Pancreas (tissue), 10 donors: ENCODE measurements at regions not wholly inside any gene's neighbourhood (a gene's known extent, or its start where the extent isn't known, plus 50 kb on each side); places are given as distances from the start of the nearest gene placed in this dataset.

Source experiments
- ATAC-seq, 4 donors: fragments of 200-7000 bp; cut with Tn5 transposase; one replicate each; pipeline versions ENCODE4 v1.8.0 to v1.9.1; 2020; ENCODE audit warnings: mild to moderate bottlenecking in 4 of 4, moderate library complexity in 4 of 4
- DNase-seq, 6 donors: peaks; one replicate each; pipeline ENCODE4 v3.0.0-alpha.2; 2020
- FAIRE-seq: peaks from 2 replicates; lab custom pipeline; 2012; peaks lifted over from hg19 to GRCh38; lab: Jason Lieb, UNC
- H3K27ac ChIP-seq, 4 donors: fragments of 200-600 bp; sonication (generic); 1 replicate in 3 of 4; 2 replicates in 1 of 4; pipeline versions ENCODE4 v1.5.0 to v1.8.0; 2020
- H3K27me3 ChIP-seq, 4 donors: fragments of 200-600 bp; one replicate each; pipeline ENCODE4 v1.8.0; 2021
- H3K36me3 ChIP-seq, 3 donors: fragments of 200-600 bp; sonication (generic) in 1 of 3; one replicate each; pipeline versions ENCODE4 v1.5.0 to v1.8.0; 2020 to 2021
- H3K4me1 ChIP-seq, 3 donors: fragments of 200-600 bp; one replicate each; pipeline ENCODE4 v1.8.0; 2021
- H3K4me3 ChIP-seq, 4 donors: fragments of 200-600 bp; sonication (generic) in 2 of 4; one replicate each; pipeline versions ENCODE4 v1.5.0 to v1.8.0; 2020 to 2021
- H3K9me3 ChIP-seq, 4 donors: fragments of 200-600 bp; one replicate each; pipeline ENCODE4 v1.8.0; 2021
- CTCF ChIP-seq, 4 donors: fragments of 200-600 bp; sonication (generic) in 3 of 4; IDR thresholded peaks; one replicate each; pipeline versions ENCODE4 v1.5.0 to v1.8.0; 2021; ENCODE audit warnings: antibody characterized with exemption in 4 of 4
- WGBS, 2 donors: extraction: QIAGEN DNeasy Blood & Tissue Kit; methylation state at CpG; one replicate each; pipeline ENCODE4 v1.1.7; 2013; 5-methylcytosine and 5-hydroxymethylcytosine counted together
- intact Hi-C, 3 donors: fragments of 100-400 bp; cut with DNase I; formaldehyde crosslinking; loops; one replicate each; pipeline versions ENCODE4 v1.11.1 to v1.14.2; 2022
- donor health status: healthy with polysubstance abuse.
- donor health status: DM: no; HTN: no; CAD: no; lungs with moderate emphysema.
- donor health status: DM: no; HTN: no; CAD: no.
- donor health status: control.
- donor health status: control.
- donor health status: Bipolar disorder and iron deficiency.
- donor health status: DM: yes; HTN: yes; CAD: no.
- donor health status: DM: no; HTN: no; CAD: no.
- donor health status: DM: no; HTN: no; CAD: no.
- donor health status: DM: yes; HTN: yes; CAD: no.

GRCh38 chr10:107859065-107859464 lies 694.6 kb upstream of the SORCS1 start:
- no peak for FAIRE-seq

GRCh38 chr10:107856047-107856315 lies 691.5 kb upstream of the SORCS1 start:
- no peaks in the 10 kb centered on the region for H3K4me1 ChIP-seq
- DNase-seq (no peak), FAIRE-seq (no peak), ATAC-seq (no peak)
- intact Hi-C loops, result no loop called here
- no peak overlapping the region for H3K27ac ChIP-seq
- no peaks in the 10 kb centered on the region for H3K27me3 ChIP-seq
- no peaks in the 10 kb centered on the region for H3K36me3 ChIP-seq
- H3K9me3 ChIP-seq, result no peaks in the 10 kb centered on the region
- no peak overlapping the region for H3K4me3 ChIP-seq
- TF ChIP-seq CTCF (IDR thresholded peaks at IDR 0.05), result no peak

More at GRCh38 chr10:107859065-107859464, 694.6 kb upstream of the SORCS1 start:
- no peak for DNase-seq
- Histone ChIP-seq H3K27ac (no peak overlapping the region), H3K4me3 (no peak overlapping the region), H3K9me3 (no peaks in the 10 kb centered on the region), H3K36me3 (no peaks in the 10 kb centered on the region), H3K27me3 (no peaks in the 10 kb centered on the region), H3K4me1 (no peaks in the 10 kb centered on the region)
- no peak for TF ChIP-seq CTCF (IDR thresholded peaks at IDR 0.05)
- no peak for ATAC-seq
- 66 to 73% methylated on average over 5 of the region's 5 CpGs for WGBS, 2 donors
- intact Hi-C loops, result no loop called here

- FAIRE-seq (no peak), DNase-seq (no peak), ATAC-seq (no peak)
- Histone ChIP-seq H3K27me3 (no peaks in the 10 kb centered on the region), H3K27ac (no peak overlapping the region), H3K4me3 (no peak overlapping the region), H3K36me3 (no peaks in the 10 kb centered on the region), H3K9me3 (no peaks in the 10 kb centered on the region), H3K4me1 (no peaks in the 10 kb centered on the region)
- intact Hi-C loops, result no loop called here
- 43 to 63% methylated on average over 4 of the region's 4 CpGs for WGBS, 2 donors
- TF ChIP-seq CTCF (IDR thresholded peaks at IDR 0.05), result no peak
These were observed 691.0 kb upstream of the SORCS1 start for GRCh38 chr10:107855301-107856046.

DNA sequence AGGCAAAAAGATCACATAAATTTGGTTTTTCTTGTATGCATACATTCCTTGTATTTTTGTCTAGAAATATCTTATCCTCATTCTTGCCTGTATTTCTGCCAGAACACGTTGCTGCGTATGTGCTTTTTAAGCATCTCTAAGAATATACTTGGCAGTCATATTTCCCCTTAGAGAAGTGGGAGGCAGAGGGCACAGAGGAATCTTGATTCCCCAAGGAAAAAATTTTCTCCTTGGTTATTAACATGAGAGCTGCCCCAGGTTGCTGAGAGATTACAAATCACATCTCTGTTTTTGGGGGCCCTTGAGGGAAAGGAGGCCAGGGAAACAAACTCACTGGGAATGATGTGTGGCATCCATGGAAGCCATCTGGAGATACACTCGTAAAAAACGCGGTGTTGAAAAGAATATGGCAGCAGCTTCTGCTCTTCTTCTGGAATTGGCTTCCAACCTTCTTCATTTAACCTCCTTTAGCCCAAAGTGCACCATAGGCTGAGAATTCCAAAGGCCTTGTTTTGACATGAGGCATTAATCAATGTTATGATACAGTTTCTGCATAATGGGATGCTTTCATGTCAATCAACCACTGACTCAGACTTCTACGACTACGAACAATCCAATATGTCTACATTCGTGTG lies 684.3 kb upstream of the SORCS1 start:
- 64 to 76% methylated on average over 8 of the region's 8 CpGs for WGBS, 2 donors
- no peaks in the 10 kb centered on the region for H3K4me1 ChIP-seq
- DNase-seq (no peak), FAIRE-seq (no peak), ATAC-seq (no peak)
- no peaks in the 10 kb centered on the region for H3K36me3 ChIP-seq
- H3K27me3 ChIP-seq, result no peaks in the 10 kb centered on the region
- H3K9me3 ChIP-seq, result no peaks in the 10 kb centered on the region
- H3K27ac ChIP-seq, result no peak overlapping the region
- H3K4me3 ChIP-seq, result no peak overlapping the region
- intact Hi-C loops, result no loop called here
- no peak for TF ChIP-seq CTCF (IDR thresholded peaks at IDR 0.05)

DNA sequence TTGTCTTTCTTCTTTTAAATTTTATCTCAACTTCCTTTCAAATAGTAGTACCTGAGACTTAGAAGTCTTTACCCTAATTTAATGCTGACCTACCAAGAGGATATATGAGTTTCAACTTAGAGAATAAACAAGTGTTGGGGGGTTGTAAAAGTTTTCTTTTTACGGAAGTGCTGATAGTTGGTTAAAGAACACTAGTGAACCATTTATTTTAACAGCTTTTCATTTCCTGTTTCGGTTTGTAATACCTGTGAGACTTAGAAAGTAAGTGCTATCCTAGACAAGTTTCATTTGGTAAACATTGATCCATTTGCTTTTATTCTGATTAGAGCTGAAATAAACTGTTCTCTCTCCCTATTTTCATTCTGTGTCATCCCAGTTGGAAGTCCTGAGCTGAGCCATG lies 683.1 kb upstream of the SORCS1 start:
- Histone ChIP-seq H3K27ac (peak overlapping the region in 2 of 4 donors; percentile 11 to 53), H3K27me3 (no peaks in the 10 kb centered on the region), H3K4me3 (no peak overlapping the region), H3K36me3 (no peaks in the 10 kb centered on the region), H3K9me3 (no peaks in the 10 kb centered on the region), H3K4me1 (no peaks in the 10 kb centered on the region)
- WGBS, 2 donors, result 24 to 31% methylated on average over 2 of the region's 2 CpGs
- no peak for TF ChIP-seq CTCF (IDR thresholded peaks at IDR 0.05)
- intact Hi-C loops, result no loop called here
- ATAC-seq (peak in 2 of 4 donors; percentile 27 to 41), DNase-seq (no peak), FAIRE-seq (no peak)
